B cell (primary cell): ENCODE measurements at regions not wholly inside any gene's neighbourhood (a gene's known extent, or its start where the extent isn't known, plus 50 kb on each side); places are given as distances from the start of the nearest gene placed in this dataset.

Experiments used
- ATAC-seq: fragments of 200-7000 bp; cut with Tn5 transposase; one replicate; pipeline ENCODE4 v1.10.0; 2021; ENCODE audit warnings: low read depth, mild to moderate bottlenecking, moderate number of reproducible peaks, moderate library complexity
- CTCF ChIA-PET: fragments of 350-600 bp; sonication (Branson Sonifier 250); formaldehyde crosslinking; loops from one replicate; lab custom pipeline; 2021; ENCODE audit warnings: antibody characterized with exemption, inconsistent platforms; lab: Charles Lee
- POLR2A ChIA-PET: fragments of 350-600 bp; sonication (Branson Sonifier 250); formaldehyde crosslinking; loops from one replicate; lab custom pipeline; 2021; ENCODE audit warnings: antibody characterized with exemption; lab: Charles Lee
- DNase-seq: peaks from one replicate; pipeline ENCODE4 v3.0.0; 2013
- H2AFZ ChIP-seq: 2 replicates; pipeline ENCODE4 v1.6.1; 2012; ENCODE audit warnings: mild to moderate bottlenecking, low read depth, low read length; ENCODE audit not compliant: insufficient read depth, poor library complexity, severe bottlenecking
- H3K27ac ChIP-seq, 2 donors: 1 replicate in 1 of 2; 2 replicates in 1 of 2; pipeline ENCODE4 v1.5.1; 2012 to 2013; ENCODE audit warnings: low read length in 2 of 2, mild to moderate bottlenecking in 2 of 2, moderate library complexity in 1 of 2
- H3K27me3 ChIP-seq, 4 experiments: fragments of 200-600 bp in 1 of 4; sonication (generic) in 1 of 4; replicated peaks in 1 of 4; 1 replicate in 2 of 4; 2 replicates in 2 of 4; pipeline versions ENCODE4 v1.6.1 to v1.7.0; 2013 to 2016; ENCODE audit warnings: low read length in 3 of 4, mild to moderate bottlenecking in 2 of 4, mixed read lengths in 1 of 4, moderate library complexity in 1 of 4; ENCODE audit not compliant: insufficient read depth in 4 of 4, control insufficient read depth in 3 of 4; ENCODE audit errors: control extremely low read depth in 1 of 4
- H3K36me3 ChIP-seq, 2 experiments: replicated peaks in 1 of 2; 1 replicate in 1 of 2; 2 replicates in 1 of 2; pipeline versions ENCODE4 v1.6.1 to v1.7.1; 2013; ENCODE audit warnings: low read length in 1 of 2; ENCODE audit not compliant: insufficient read depth in 2 of 2, control insufficient read depth in 1 of 2; ENCODE audit errors: control extremely low read depth in 1 of 2, extremely low read depth in 1 of 2
- H3K4me1 ChIP-seq, 2 donors: fragments of 200-600 bp in 1 of 2; sonication (generic) in 1 of 2; 1 replicate in 1 of 2; 2 replicates in 1 of 2; pipeline versions ENCODE4 v1.5.1 to v1.6.1; 2013 to 2017; ENCODE audit warnings: low read length in 2 of 2; ENCODE audit not compliant: control insufficient read depth in 2 of 2, insufficient read depth in 2 of 2
- H3K4me2 ChIP-seq: replicated peaks from 2 replicates; pipeline ENCODE3; 2012; ENCODE audit warnings: mild to moderate bottlenecking, low read depth, low read length; ENCODE audit not compliant: poor library complexity, severe bottlenecking
- H3K4me3 ChIP-seq, 5 experiments: fragments of 200-600 bp in 1 of 5; sonication (generic) in 1 of 5; 1 replicate in 3 of 5; 2 replicates in 2 of 5; pipeline versions ENCODE4 v1.5.1 to v1.7.0; 2011 to 2016; ENCODE audit warnings: low read length in 4 of 5, mild to moderate bottlenecking in 4 of 5, low read depth in 2 of 5, control low read depth in 1 of 5, moderate library complexity in 1 of 5; ENCODE audit not compliant: insufficient read depth in 1 of 5; ENCODE audit errors: control extremely low read depth in 1 of 5, extremely low read depth in 1 of 5
- H3K79me2 ChIP-seq: fragments of 200-600 bp; sonication (generic); one replicate; pipeline ENCODE4 v1.6.0; 2016; ENCODE audit warnings: low read length; ENCODE audit not compliant: control insufficient read depth, insufficient read depth
- H3K9ac ChIP-seq: fragments of 200-600 bp; sonication (generic); 2 replicates; pipeline ENCODE4 v1.6.1; 2017; ENCODE audit warnings: mild to moderate bottlenecking, low read length, moderate library complexity
- H3K9me3 ChIP-seq, 3 donors: one replicate each; pipeline versions ENCODE4 v1.6.1 to v1.7.1; 2013; ENCODE audit warnings: low read length in 2 of 3; ENCODE audit not compliant: control insufficient read depth in 2 of 3, insufficient read depth in 1 of 3; ENCODE audit errors: control extremely low read depth in 1 of 3
- H4K20me1 ChIP-seq: 2 replicates; pipeline ENCODE4 v1.6.0; 2012; ENCODE audit warnings: mild to moderate bottlenecking, low read length; ENCODE audit not compliant: insufficient read depth, control insufficient read depth, poor library complexity, severe bottlenecking
- H3K27ac Mint-ChIP-seq: one replicate; pipeline ENCODE4 v1.8.0; 2021; ENCODE audit warnings: mixed read lengths
- H3K27me3 Mint-ChIP-seq: one replicate; pipeline ENCODE4 v1.8.0; 2021; ENCODE audit warnings: mixed read lengths
- H3K4me1 Mint-ChIP-seq: one replicate; pipeline ENCODE4 v1.8.0; 2021; ENCODE audit warnings: mixed read lengths
- H3K4me3 Mint-ChIP-seq: one replicate; pipeline ENCODE4 v1.8.0; 2021; ENCODE audit warnings: mixed read lengths
- H3K9me3 Mint-ChIP-seq: one replicate; pipeline ENCODE4 v1.8.0; 2022; ENCODE audit warnings: mixed read lengths; ENCODE audit not compliant: insufficient read depth
- CTCF ChIP-seq: fragments of 200-600 bp; IDR thresholded peaks from one replicate; pipeline ENCODE4 v1.8.0; 2022; ENCODE audit warnings: antibody characterized with exemption, mild to moderate bottlenecking
- EZH2 ChIP-seq: IDR thresholded peaks from 2 replicates; pipeline ENCODE4 v1.6.1; 2012; ENCODE audit warnings: borderline replicate concordance, low read depth, mild to moderate bottlenecking, moderate library complexity, low read length; ENCODE audit not compliant: insufficient read depth, poor library complexity, severe bottlenecking
- WGBS: methylation state at CpG from one replicate; pipeline ENCODE4 v1.1.5; 2013; ENCODE audit warnings: missing lambda C conversion rate; ENCODE audit not compliant: insufficient coverage; 5-methylcytosine and 5-hydroxymethylcytosine counted together
- intact Hi-C: fragments of 100-400 bp; cut with micrococcal nuclease; formaldehyde crosslinking; loops from one replicate; pipeline ENCODE4 v1.10.0; 2022

DNA sequence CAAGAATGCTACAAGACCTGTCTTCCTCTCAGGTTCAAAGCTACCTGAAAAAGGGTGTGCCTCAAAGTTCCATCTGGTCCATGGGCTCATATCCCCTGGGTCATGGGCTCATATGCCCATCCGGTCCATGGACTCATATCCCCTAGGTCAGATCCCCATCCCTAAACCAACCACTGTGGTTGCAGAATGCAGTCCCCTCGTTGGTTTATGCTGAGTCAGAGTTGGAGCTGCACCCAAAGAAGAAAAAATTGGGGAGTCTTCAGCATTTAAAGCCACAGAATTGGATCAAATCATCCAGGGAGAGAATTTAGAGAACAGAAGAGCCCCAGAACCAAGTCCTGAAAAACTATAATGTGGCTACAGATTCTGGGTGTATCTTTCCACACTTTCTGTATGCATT is 71.5 kb upstream of the IL12A start:
- Histone ChIP-seq H3K27ac (no peak overlapping the region), H2AFZ (no peak overlapping the region), H3K27me3 (no peaks in the 10 kb centered on the region), H3K4me2 (no peak overlapping the region), H3K4me1 (peaks cover 0 to 2% of the 10 kb centered on the region in 2 donors), H3K36me3 (no peaks in the 10 kb centered on the region), H3K9me3 (no peaks in the 10 kb centered on the region), H4K20me1 (no peaks in the 10 kb centered on the region), H3K9ac (no peak overlapping the region), H3K4me3 (no peak overlapping the region), H3K79me2 (no peaks in the 10 kb centered on the region)
- DNase-seq: no peak
- ChIA-PET POLR2A (no interaction called here), CTCF (no interaction called here)
- ATAC-seq: no peak
- intact Hi-C loops: no loop called here
- Mint-ChIP-seq H3K27ac (no peak overlapping the region), H3K27me3 (no peaks in the 10 kb centered on the region), H3K9me3 (no peaks in the 10 kb centered on the region), H3K4me3 (no peak overlapping the region), H3K4me1 (peaks cover 12% of the 10 kb centered on the region)
- WGBS: 65% methylated on average over 2 of the region's 2 CpGs
- TF ChIP-seq CTCF (no peak), EZH2 (no peak)

DNA sequence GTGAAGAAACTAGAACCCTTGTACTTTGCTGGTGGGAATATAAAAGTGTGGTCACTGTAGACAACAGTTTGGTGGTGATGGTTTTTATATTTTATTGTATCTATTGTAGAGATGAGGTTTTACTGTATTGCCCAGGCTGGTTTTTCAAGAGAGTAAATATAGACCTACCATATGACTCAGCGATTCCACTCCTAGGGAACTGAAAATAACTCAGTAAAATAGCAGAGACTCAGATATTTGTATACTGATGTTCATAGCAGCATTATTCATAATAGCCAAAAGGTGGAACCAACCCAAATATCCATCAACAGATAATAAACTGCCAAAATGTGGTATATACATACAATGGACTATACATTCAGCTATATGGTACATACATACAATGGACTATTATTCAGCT is 68.8 kb upstream of the IL12A start:
- Mint-ChIP-seq H3K4me1 (peaks cover 33% of the 10 kb centered on the region), H3K27ac (peak overlapping the region; percentile 15), H3K4me3 (no peak overlapping the region), H3K9me3 (no peaks in the 10 kb centered on the region), H3K27me3 (no peaks in the 10 kb centered on the region)
- TF ChIP-seq EZH2 (no peak), CTCF (no peak)
- intact Hi-C loops: loop anchor here (5.0 kb wide), 1 partner anchor 67 kb away; the partner anchor contains the start of gene IL12A
- Histone ChIP-seq H3K4me3 (no peak overlapping the region), H3K79me2 (no peaks in the 10 kb centered on the region), H3K4me2 (no peak overlapping the region), H3K9me3 (no peaks in the 10 kb centered on the region), H3K27ac (no peak overlapping the region), H3K27me3 (no peaks in the 10 kb centered on the region), H3K4me1 (peaks cover 13 to 26% of the 10 kb centered on the region in 2 donors), H3K9ac (no peak overlapping the region), H3K36me3 (no peaks in the 10 kb centered on the region), H4K20me1 (no peaks in the 10 kb centered on the region), H2AFZ (no peak overlapping the region)
- ChIA-PET CTCF (interaction anchor here (0.6 kb wide), 1 partner anchor 113 kb away, joined by 3 read pairs; no protein-coding TSS in a partner anchor), POLR2A (no interaction called here)
- DNase-seq (no peak), ATAC-seq (no peak)
- no CpG with 5 or more reads among the region's 1 CpG for WGBS
